Adrenal gland (tissue), 9 donors: ENCODE measurements at regions not wholly inside any gene's neighbourhood (a gene's known extent, or its start where the extent isn't known, plus 50 kb on each side); places are given as distances from the start of the nearest gene placed in this dataset.
"Not testable (repeated sequence)": the region's sequence is repeated elsewhere in the genome, so short reads cannot be mapped to it uniquely, and the experiment has no call there.

Source experiments
- DNase-seq, 7 donors: peaks; one replicate each; pipeline ENCODE4 v3.0.0-alpha.2; 2019 to 2020
- H3K27ac ChIP-seq, 5 donors: fragments of 200-600 bp; sonication (generic) in 4 of 5; 1 replicate in 3 of 5; 2 replicates in 2 of 5; pipeline versions ENCODE4 v1.5.1 to v1.8.0; 2016 to 2020; ENCODE audit warnings: mild to moderate bottlenecking in 1 of 5
- H3K27me3 ChIP-seq: fragments of 200-600 bp; 2 replicates; pipeline ENCODE4 v1.8.0; 2021
- H3K36me3 ChIP-seq, 2 donors: fragments of 200-600 bp; replicated peaks in 1 of 2; 1 replicate in 1 of 2; 2 replicates in 1 of 2; pipeline versions ENCODE4 v1.5.1 to v1.8.0; 2018 to 2022
- H3K4me1 ChIP-seq, 2 donors: fragments of 200-600 bp; replicated peaks in 1 of 2; 1 replicate in 1 of 2; 2 replicates in 1 of 2; pipeline versions ENCODE4 v1.5.1 to v1.8.0; 2018 to 2021
- H3K4me3 ChIP-seq, 4 donors: fragments of 200-600 bp; sonication (generic) in 3 of 4; one replicate each; pipeline ENCODE4 v1.5.1; 2016 to 2018
- H3K9me3 ChIP-seq, 3 donors: fragments of 200-600 bp; sonication (generic) in 1 of 3; replicated peaks in 1 of 3; 1 replicate in 2 of 3; 2 replicates in 1 of 3; pipeline versions ENCODE4 v1.5.1 to v1.8.0; 2016 to 2021
- CTCF ChIP-seq, 6 experiments: fragments of 450-650 bp in 4 of 6; fragments of 200-600 bp in 2 of 6; sonication (generic) in 1 of 6; IDR thresholded peaks; 1 replicate in 5 of 6; 2 replicates in 1 of 6; pipeline versions ENCODE4 v1.5.1 to v1.8.0; 2016 to 2021; ENCODE audit warnings: antibody characterized with exemption in 6 of 6, mild to moderate bottlenecking in 2 of 6, moderate library complexity in 1 of 6
- POLR2A ChIP-seq, 2 donors: fragments of 450-650 bp; IDR thresholded peaks; one replicate each; pipeline ENCODE4 v1.6.1; 2017; ENCODE audit warnings: antibody characterized with exemption in 2 of 2, mild to moderate bottlenecking in 2 of 2, moderate library complexity in 1 of 2
- WGBS, 4 donors: extraction: QIAGEN DNeasy Blood & Tissue Kit in 2 of 4; methylation state at CpG; one replicate each; pipeline versions ENCODE4 v1.1.5 to v1.1.7; 2013 to 2017; 5-methylcytosine and 5-hydroxymethylcytosine counted together
- intact Hi-C, 2 donors: fragments of 100-400 bp; cut with DNase I; formaldehyde crosslinking; loops; one replicate each; pipeline versions ENCODE4 v1.14.1 to v1.15.0; 2022 to 2023
- donor health status: healthy with polysubstance abuse.
- donor health status: Bipolar disorder and iron deficiency.
- donor health status: DM: yes; HTN: yes; CAD: no.
- donor health status: DM: no; HTN: no; CAD: no.
- donor health status: DM: no; HTN: no; CAD: no.

DNA sequence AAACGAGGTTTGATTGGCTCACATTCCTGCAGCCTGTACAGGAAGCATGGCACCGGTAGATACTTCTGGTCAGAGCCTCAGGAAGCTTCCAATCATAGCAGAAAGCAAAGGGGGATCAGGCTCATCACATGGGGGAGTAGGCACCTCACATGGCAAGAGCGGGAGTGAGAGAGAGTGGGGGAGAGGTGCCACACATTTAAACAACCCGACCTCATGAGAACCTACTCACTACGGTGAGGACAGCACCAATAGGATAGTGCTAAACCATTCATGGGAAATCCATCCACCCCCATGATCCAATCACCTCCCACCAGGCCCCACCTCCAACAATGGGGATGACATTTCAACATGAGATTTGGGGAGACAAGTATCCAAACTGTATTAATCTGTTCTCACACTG lies 105.8 kb downstream of the SOCS6 start:
- no peak for DNase-seq
- Histone ChIP-seq H3K27ac (no peak overlapping the region), H3K36me3 (no peaks in the 10 kb centered on the region), H3K27me3 (no peaks in the 10 kb centered on the region), H3K9me3 (no peaks in the 10 kb centered on the region), H3K4me3 (no peak overlapping the region), H3K4me1 (no peaks in the 10 kb centered on the region)
- intact Hi-C loops = no loop called here
- 85 to 95% (median 93%) methylated on average over 5 of the region's 5 CpGs for WGBS, 4 donors
- TF ChIP-seq CTCF (IDR thresholded peaks at IDR 0.05) (no peak), POLR2A (IDR thresholded peaks at IDR 0.05) (no peak)

- Histone ChIP-seq H3K9me3 (no peaks in the 10 kb centered on the region), H3K4me3 (no peak overlapping the region), H3K27me3 (no peaks in the 10 kb centered on the region), H3K27ac (no peak overlapping the region), H3K4me1 (no peaks in the 10 kb centered on the region), H3K36me3 (no peaks in the 10 kb centered on the region)
- intact Hi-C loops = no loop called here
- no peak for TF ChIP-seq POLR2A (IDR thresholded peaks at IDR 0.05)
- TF ChIP-seq CTCF (IDR thresholded peaks at IDR 0.05) = no peak
- 72 to 83% (median 73%) methylated on average over 4 of the region's 4 CpGs for WGBS, 4 donors
- DNase-seq = no peak
Measured at GRCh38 chr18:70390371-70391090, 101.7 kb downstream of the SOCS6 start.

DNA sequence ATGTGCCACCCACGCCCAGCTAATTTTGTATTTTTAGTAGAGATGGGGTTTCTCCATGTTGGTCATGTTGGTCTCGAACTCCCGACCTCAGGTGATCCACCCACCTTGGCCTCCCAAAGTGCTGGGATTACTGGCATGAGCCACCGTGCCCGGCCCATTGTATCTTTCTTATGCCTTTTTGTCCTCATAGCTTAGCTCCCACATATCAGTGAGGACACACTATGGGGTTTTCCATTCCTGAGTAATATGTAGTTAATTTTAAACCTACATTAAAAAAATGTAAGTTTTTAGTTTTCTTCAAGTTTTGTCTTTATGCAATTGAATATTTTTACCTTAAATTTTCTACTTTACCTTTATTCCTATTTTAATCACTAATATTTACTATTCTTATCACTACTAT lies 100.2 kb downstream of the SOCS6 start:
- H3K4me1 ChIP-seq, H3K27ac ChIP-seq, H3K4me3 ChIP-seq, intact Hi-C loops, H3K9me3 ChIP-seq, DNase-seq, H3K36me3 ChIP-seq, H3K27me3 ChIP-seq: not testable (repeated sequence)
- 85 to 94% (median 88%) methylated on average over 5 of the region's 5 CpGs for WGBS, 4 donors

GRCh38 chr18:70387027-70387426 lies 98.2 kb downstream of the SOCS6 start:
- H3K36me3 ChIP-seq = no peaks in the 10 kb centered on the region
- H3K9me3 ChIP-seq = no peaks in the 10 kb centered on the region
- H3K27ac ChIP-seq = no peak overlapping the region
- H3K27me3 ChIP-seq = no peaks in the 10 kb centered on the region
- no peak overlapping the region for H3K4me3 ChIP-seq
- intact Hi-C loops = no loop called here
- no peak for DNase-seq
- TF ChIP-seq CTCF (IDR thresholded peaks at IDR 0.05) (no peak), POLR2A (IDR thresholded peaks at IDR 0.05) (no peak)
- H3K4me1 ChIP-seq = no peaks in the 10 kb centered on the region
- 19 to 36% (median 26%) methylated on average over 1 of the region's 1 CpG for WGBS, 4 donors

- WGBS, 4 donors = 68 to 79% (median 73%) methylated on average over 3 of the region's 3 CpGs
- no peak overlapping the region for H3K4me3 ChIP-seq
- intact Hi-C loops = no loop called here
- H3K9me3 ChIP-seq = no peaks in the 10 kb centered on the region
- H3K27ac ChIP-seq = no peak overlapping the region
- no peaks in the 10 kb centered on the region for H3K27me3 ChIP-seq
- no peaks in the 10 kb centered on the region for H3K36me3 ChIP-seq
- H3K4me1 ChIP-seq = no peaks in the 10 kb centered on the region
- no peak for TF ChIP-seq CTCF (IDR thresholded peaks at IDR 0.05)
- TF ChIP-seq POLR2A (IDR thresholded peaks at IDR 0.05) = no peak
- no peak for DNase-seq
Measured at GRCh38 chr18:70386582-70386981, 97.7 kb downstream of the SOCS6 start.
